ENCODE measurements at regions not wholly inside any gene's neighbourhood (a gene's known extent, or its start where the extent isn't known, plus 50 kb on each side); places are given as distances from the start of the nearest gene placed in this dataset.

GRCh38 chr3:83003917-83004316 lies 1242.5 kb upstream of the GBE1 start:
- Histone ChIP-seq H3K27ac (ENCODE audit: low read length) (no peak overlapping the region), H3K4me1 (ENCODE audit: control insufficient read depth, insufficient read depth, low read length) (no peaks in the 10 kb centered on the region), H3K27me3 (ENCODE audit: control insufficient read depth, insufficient read depth) (no peaks in the 10 kb centered on the region), H3K4me3 (ENCODE audit: low read length) (no peak overlapping the region), H3K9me3 (ENCODE audit: control insufficient read depth, low read length) (no peaks in the 10 kb centered on the region)
- ATAC-seq (no peak), DNase-seq (no peak)
- intact Hi-C loops (cut with DNase I): no loop called here
- WGBS: 47% methylated on average over 3 of the region's 3 CpGs

GRCh38 chr3:83002869-83003445 lies 1241.5 kb upstream of the GBE1 start:
- Histone ChIP-seq H3K27ac (ENCODE audit: low read length) (no peak overlapping the region), H3K9me3 (ENCODE audit: control insufficient read depth, low read length) (no peaks in the 10 kb centered on the region), H3K4me3 (ENCODE audit: low read length) (no peak overlapping the region), H3K27me3 (ENCODE audit: control insufficient read depth, insufficient read depth) (no peaks in the 10 kb centered on the region), H3K4me1 (ENCODE audit: control insufficient read depth, insufficient read depth, low read length) (no peaks in the 10 kb centered on the region)
- no peak for DNase-seq
- no peak for ATAC-seq
- 41% methylated on average over 3 of the region's 3 CpGs for WGBS
- intact Hi-C loops (cut with DNase I): no loop called here

GRCh38 chr3:82999777-83000176 lies 1238.3 kb upstream of the GBE1 start:
- WGBS: 79% methylated on average over 1 of the region's 1 CpG
- Histone ChIP-seq H3K27me3 (ENCODE audit: control insufficient read depth, insufficient read depth) (no peaks in the 10 kb centered on the region), H3K9me3 (ENCODE audit: control insufficient read depth, low read length) (no peaks in the 10 kb centered on the region), H3K27ac (ENCODE audit: low read length) (no peak overlapping the region), H3K4me3 (ENCODE audit: low read length) (no peak overlapping the region), H3K4me1 (ENCODE audit: control insufficient read depth, insufficient read depth, low read length) (no peaks in the 10 kb centered on the region)
- intact Hi-C loops (cut with DNase I): no loop called here
- no peak for ATAC-seq
- no peak for DNase-seq

GRCh38 chr3:82978368-82978767 lies 1216.9 kb upstream of the GBE1 start:
- no peaks in the 10 kb centered on the region for H3K4me1 ChIP-seq (ENCODE audit: control insufficient read depth, insufficient read depth, low read length)
- ATAC-seq (no peak), DNase-seq (no peak)
- WGBS: 34% methylated on average over 3 of the region's 3 CpGs
- no peaks in the 10 kb centered on the region for H3K9me3 ChIP-seq (ENCODE audit: control insufficient read depth, low read length)
- intact Hi-C loops (cut with DNase I): no loop called here
- no peak overlapping the region for H3K27ac ChIP-seq (ENCODE audit: low read length)
- no peak overlapping the region for H3K4me3 ChIP-seq (ENCODE audit: low read length)
- no peaks in the 10 kb centered on the region for H3K27me3 ChIP-seq (ENCODE audit: control insufficient read depth, insufficient read depth)

- no peak for ATAC-seq
- WGBS: 74% methylated on average over 3 of the region's 3 CpGs
- Histone ChIP-seq H3K9me3 (ENCODE audit: control insufficient read depth, low read length) (no peaks in the 10 kb centered on the region), H3K27me3 (ENCODE audit: control insufficient read depth, insufficient read depth) (no peaks in the 10 kb centered on the region), H3K27ac (ENCODE audit: low read length) (no peak overlapping the region), H3K4me3 (ENCODE audit: low read length) (no peak overlapping the region), H3K4me1 (ENCODE audit: control insufficient read depth, insufficient read depth, low read length) (no peaks in the 10 kb centered on the region)
- intact Hi-C loops (cut with DNase I): no loop called here
- no peak for DNase-seq
These were observed 1216.4 kb upstream of the GBE1 start for GRCh38 chr3:82977871-82978270.

GRCh38 chr3:82973791-82974190 lies 1212.3 kb upstream of the GBE1 start:
- H3K27ac ChIP-seq (ENCODE audit: low read length): no peak overlapping the region
- no peak overlapping the region for H3K4me3 ChIP-seq (ENCODE audit: low read length)
- WGBS: 53% methylated on average over 1 of the region's 1 CpG
- H3K9me3 ChIP-seq (ENCODE audit: control insufficient read depth, low read length): no peaks in the 10 kb centered on the region
- intact Hi-C loops (cut with DNase I): no loop called here
- DNase-seq (no peak), ATAC-seq (no peak)
- no peaks in the 10 kb centered on the region for H3K4me1 ChIP-seq (ENCODE audit: control insufficient read depth, insufficient read depth, low read length)
- no peaks in the 10 kb centered on the region for H3K27me3 ChIP-seq (ENCODE audit: control insufficient read depth, insufficient read depth)

GRCh38 chr3:82960379-82960778 lies 1198.9 kb upstream of the GBE1 start:
- Histone ChIP-seq H3K4me3 (ENCODE audit: low read length) (no peak overlapping the region), H3K27ac (ENCODE audit: low read length) (no peak overlapping the region), H3K9me3 (ENCODE audit: control insufficient read depth, low read length) (no peaks in the 10 kb centered on the region), H3K4me1 (ENCODE audit: control insufficient read depth, insufficient read depth, low read length) (no peaks in the 10 kb centered on the region), H3K27me3 (ENCODE audit: control insufficient read depth, insufficient read depth) (no peaks in the 10 kb centered on the region)
- ATAC-seq: no peak
- intact Hi-C loops (cut with DNase I): no loop called here
- DNase-seq: no peak

- Histone ChIP-seq H3K27me3 (ENCODE audit: control insufficient read depth, insufficient read depth) (no peaks in the 10 kb centered on the region), H3K27ac (ENCODE audit: low read length) (no peak overlapping the region), H3K4me1 (ENCODE audit: control insufficient read depth, insufficient read depth, low read length) (no peaks in the 10 kb centered on the region), H3K4me3 (ENCODE audit: low read length) (no peak overlapping the region), H3K9me3 (ENCODE audit: control insufficient read depth, low read length) (no peaks in the 10 kb centered on the region)
- intact Hi-C loops (cut with DNase I): no loop called here
- 35% methylated on average over 6 of the region's 6 CpGs for WGBS
- no peak for DNase-seq
- ATAC-seq: no peak
These were observed 1196.3 kb upstream of the GBE1 start for GRCh38 chr3:82957696-82958095.

GRCh38 chr3:82957079-82957478 lies 1195.6 kb upstream of the GBE1 start:
- 44% methylated on average over 1 of the region's 1 CpG for WGBS
- H3K27ac ChIP-seq (ENCODE audit: low read length): no peak overlapping the region
- H3K4me3 ChIP-seq (ENCODE audit: low read length): no peak overlapping the region
- ATAC-seq: no peak
- H3K27me3 ChIP-seq (ENCODE audit: control insufficient read depth, insufficient read depth): no peaks in the 10 kb centered on the region
- intact Hi-C loops (cut with DNase I): no loop called here
- no peaks in the 10 kb centered on the region for H3K9me3 ChIP-seq (ENCODE audit: control insufficient read depth, low read length)
- H3K4me1 ChIP-seq (ENCODE audit: control insufficient read depth, insufficient read depth, low read length): no peaks in the 10 kb centered on the region
- DNase-seq: no peak

GRCh38 chr3:82954486-82954885 lies 1193.0 kb upstream of the GBE1 start:
- Histone ChIP-seq H3K4me1 (ENCODE audit: control insufficient read depth, insufficient read depth, low read length) (no peaks in the 10 kb centered on the region), H3K9me3 (ENCODE audit: control insufficient read depth, low read length) (no peaks in the 10 kb centered on the region), H3K4me3 (ENCODE audit: low read length) (no peak overlapping the region), H3K27ac (ENCODE audit: low read length) (no peak overlapping the region), H3K27me3 (ENCODE audit: control insufficient read depth, insufficient read depth) (no peaks in the 10 kb centered on the region)
- ATAC-seq: no peak
- no peak for DNase-seq
- intact Hi-C loops (cut with DNase I): no loop called here
- WGBS: 93% methylated on average over 1 of the region's 1 CpG

GRCh38 chr3:82942041-82942440 lies 1180.6 kb upstream of the GBE1 start:
- no peak for DNase-seq
- intact Hi-C loops (cut with DNase I): no loop called here
- Histone ChIP-seq H3K4me1 (ENCODE audit: control insufficient read depth, insufficient read depth, low read length) (no peaks in the 10 kb centered on the region), H3K27ac (ENCODE audit: low read length) (no peak overlapping the region), H3K4me3 (ENCODE audit: low read length) (no peak overlapping the region), H3K9me3 (ENCODE audit: control insufficient read depth, low read length) (no peaks in the 10 kb centered on the region), H3K27me3 (ENCODE audit: control insufficient read depth, insufficient read depth) (no peaks in the 10 kb centered on the region)
- no peak for ATAC-seq

GRCh38 chr3:82940124-82940523 lies 1178.7 kb upstream of the GBE1 start:
- no peaks in the 10 kb centered on the region for H3K9me3 ChIP-seq (ENCODE audit: control insufficient read depth, low read length)
- WGBS: 96% methylated on average over 16 of the region's 16 CpGs
- no peak for ATAC-seq

More at GRCh38 chr3:82940124-82940523, 1178.7 kb upstream of the GBE1 start:
- intact Hi-C loops (cut with DNase I): no loop called here
- no peaks in the 10 kb centered on the region for H3K4me1 ChIP-seq (ENCODE audit: control insufficient read depth, insufficient read depth, low read length)
- no peak overlapping the region for H3K4me3 ChIP-seq (ENCODE audit: low read length)
- H3K27ac ChIP-seq (ENCODE audit: low read length): no peak overlapping the region
- DNase-seq: peak in 2 of 3 donors; percentile 28 to 39
- H3K27me3 ChIP-seq (ENCODE audit: control insufficient read depth, insufficient read depth): no peaks in the 10 kb centered on the region

Measured in right cardiac atrium (tissue), 5 donors.